Vagina (tissue), 2 donors: ENCODE measurements at regions not wholly inside any gene's neighbourhood (a gene's known extent, or its start where the extent isn't known, plus 50 kb on each side); places are given as distances from the start of the nearest gene placed in this dataset.

Experiments used
- POLR2A ChIP-seq, 2 donors: fragments of 450-650 bp; IDR thresholded peaks; one replicate each; pipeline ENCODE4 v1.6.1; 2017; ENCODE audit warnings: antibody characterized with exemption in 2 of 2, mild to moderate bottlenecking in 2 of 2, moderate library complexity in 2 of 2
- POLR2AphosphoS5 ChIP-seq, 2 donors: sonication (generic); formaldehyde crosslinking; IDR thresholded peaks; one replicate each; pipeline ENCODE4 v1.9.0; 2017; ENCODE audit warnings: antibody characterized with exemption in 2 of 2, mild to moderate bottlenecking in 2 of 2, low read depth in 1 of 2; ENCODE audit not compliant: insufficient read depth in 1 of 2
- TF ChIP-seq, protein P1 (sequence below), 3 experiments: fragments of 450-650 bp in 2 of 3; fragments of 200-600 bp in 1 of 3; sonication (generic) in 1 of 3; IDR thresholded peaks; one replicate each; pipeline ENCODE4 v1.5.1; 2017 to 2019; ENCODE audit warnings: antibody characterized with exemption in 3 of 3, mild to moderate bottlenecking in 2 of 3, moderate library complexity in 2 of 3

DNA sequence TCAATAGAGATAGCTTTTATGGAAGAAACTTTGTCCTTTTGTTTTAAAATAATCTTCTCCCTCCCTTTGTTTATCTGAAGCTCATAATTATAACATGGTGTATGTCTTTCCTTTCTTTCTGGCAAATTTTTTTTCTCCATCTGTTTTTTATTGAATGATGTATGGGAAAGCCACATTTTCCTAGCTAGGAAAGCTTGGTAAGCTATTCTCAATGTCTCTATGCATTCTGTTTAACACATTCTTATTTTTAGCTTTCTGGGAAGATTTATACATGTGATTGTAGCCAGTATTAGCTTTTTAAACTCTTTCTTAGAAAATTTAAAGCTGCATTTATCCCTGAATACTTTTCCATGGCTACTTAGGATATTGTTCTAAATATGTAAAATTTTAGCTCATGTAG lies 124.9 kb upstream of the CSNK1A1L start:
- TF ChIP-seq, protein P1, sequence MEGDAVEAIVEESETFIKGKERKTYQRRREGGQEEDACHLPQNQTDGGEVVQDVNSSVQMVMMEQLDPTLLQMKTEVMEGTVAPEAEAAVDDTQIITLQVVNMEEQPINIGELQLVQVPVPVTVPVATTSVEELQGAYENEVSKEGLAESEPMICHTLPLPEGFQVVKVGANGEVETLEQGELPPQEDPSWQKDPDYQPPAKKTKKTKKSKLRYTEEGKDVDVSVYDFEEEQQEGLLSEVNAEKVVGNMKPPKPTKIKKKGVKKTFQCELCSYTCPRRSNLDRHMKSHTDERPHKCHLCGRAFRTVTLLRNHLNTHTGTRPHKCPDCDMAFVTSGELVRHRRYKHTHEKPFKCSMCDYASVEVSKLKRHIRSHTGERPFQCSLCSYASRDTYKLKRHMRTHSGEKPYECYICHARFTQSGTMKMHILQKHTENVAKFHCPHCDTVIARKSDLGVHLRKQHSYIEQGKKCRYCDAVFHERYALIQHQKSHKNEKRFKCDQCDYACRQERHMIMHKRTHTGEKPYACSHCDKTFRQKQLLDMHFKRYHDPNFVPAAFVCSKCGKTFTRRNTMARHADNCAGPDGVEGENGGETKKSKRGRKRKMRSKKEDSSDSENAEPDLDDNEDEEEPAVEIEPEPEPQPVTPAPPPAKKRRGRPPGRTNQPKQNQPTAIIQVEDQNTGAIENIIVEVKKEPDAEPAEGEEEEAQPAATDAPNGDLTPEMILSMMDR (IDR thresholded peaks at IDR 0.05) = no peak
- TF ChIP-seq POLR2AphosphoS5 (IDR thresholded peaks at IDR 0.05; ENCODE audit: insufficient read depth in 1 of 2, low read depth in 1 of 2) = no peak
- TF ChIP-seq POLR2A (IDR thresholded peaks at IDR 0.05) = no peak
